ENCODE measurements at regions not wholly inside any gene's neighbourhood (a gene's known extent, or its start where the extent isn't known, plus 50 kb on each side); places are given as distances from the start of the nearest gene placed in this dataset.
"Not testable (repeated sequence)": the region's sequence is repeated elsewhere in the genome, so short reads cannot be mapped to it uniquely, and the experiment has no call there.

- not testable (repeated sequence) for DNase-seq
Observed at GRCh38 chr17:20917610-20918306, 125.1 kb downstream of the USP22 start.

- no peak for DNase-seq
Observed at GRCh38 chr17:20920095-20920814, 122.6 kb downstream of the USP22 start.

GRCh38 chr17:20920815-20921199 lies 122.0 kb downstream of the USP22 start:
- DNase-seq: no peak

- DNase-seq: no peak
Observed at GRCh38 chr17:20922128-20922670, 120.6 kb downstream of the USP22 start.

- DNase-seq: no peak
Observed at GRCh38 chr17:20924306-20924705, 118.5 kb downstream of the USP22 start.

- no peak for DNase-seq
Observed at GRCh38 chr17:20925091-20925490, 117.7 kb downstream of the USP22 start.

- no peak for DNase-seq
Observed at GRCh38 chr17:20925954-20926353, 116.9 kb downstream of the USP22 start.

GRCh38 chr17:20926532-20926931 lies 116.3 kb downstream of the USP22 start:
- DNase-seq: no peak

- DNase-seq: no peak
Observed at GRCh38 chr17:20927308-20927977, 115.4 kb downstream of the USP22 start.

GRCh38 chr17:20929334-20929733 lies 113.5 kb downstream of the USP22 start:
- no peak for DNase-seq

- no peak for DNase-seq
Observed at GRCh38 chr17:20930081-20930760, 112.6 kb downstream of the USP22 start.

GRCh38 chr17:20933040-20933439 lies 109.8 kb downstream of the USP22 start:
- DNase-seq: not testable (repeated sequence)

GRCh38 chr17:20934288-20934687 lies 108.5 kb downstream of the USP22 start:
- no peak for DNase-seq

- no peak for DNase-seq
Observed at GRCh38 chr17:20935740-20936139, 107.1 kb downstream of the USP22 start.

- DNase-seq: no peak
Observed at GRCh38 chr17:20938244-20938643, 104.6 kb downstream of the USP22 start.

GRCh38 chr17:20938988-20939615 lies 103.7 kb downstream of the USP22 start:
- DNase-seq: no peak

GRCh38 chr17:20941872-20942271 lies 100.9 kb downstream of the USP22 start:
- no peak for DNase-seq

- no peak for DNase-seq
Observed at GRCh38 chr17:20944014-20944865, 98.6 kb downstream of the USP22 start.

- not testable (repeated sequence) for DNase-seq
Observed at GRCh38 chr17:20947708-20948107, 95.1 kb downstream of the USP22 start.

GRCh38 chr17:20948984-20949777 lies 93.6 kb downstream of the USP22 start:
- DNase-seq: no peak
